Transverse colon (tissue), 4 donors: ENCODE measurements at regions not wholly inside any gene's neighbourhood (a gene's known extent, or its start where the extent isn't known, plus 50 kb on each side); places are given as distances from the start of the nearest gene placed in this dataset.

Source experiments
- DNase-seq: peaks from one replicate; pipeline ENCODE4 v3.0.0-alpha.2; 2019
- H3K27ac ChIP-seq, 4 donors: fragments of 200-600 bp; sonication (generic); 2 replicates each; pipeline ENCODE4 v1.5.1; 2016 to 2018; ENCODE audit warnings: inconsistent platforms in 4 of 4
- H3K27me3 ChIP-seq: fragments of 200-600 bp; sonication (generic); 2 replicates; pipeline ENCODE4 v1.5.1; 2017; ENCODE audit warnings: inconsistent platforms
- H3K36me3 ChIP-seq, 4 donors: fragments of 200-600 bp; sonication (generic); 2 replicates each; pipeline ENCODE4 v1.5.1; 2017 to 2019; ENCODE audit warnings: inconsistent platforms in 4 of 4
- H3K4me1 ChIP-seq, 4 donors: fragments of 200-600 bp; sonication (generic); 2 replicates each; pipeline ENCODE4 v1.5.1; 2017 to 2020; ENCODE audit warnings: inconsistent platforms in 4 of 4
- H3K4me3 ChIP-seq, 4 donors: fragments of 200-600 bp; sonication (generic); 1 replicate in 1 of 4; 2 replicates in 3 of 4; pipeline versions ENCODE4 v1.5.1 to v1.6.1; 2017 to 2019; ENCODE audit warnings: inconsistent platforms in 4 of 4
- H3K9me3 ChIP-seq, 2 donors: fragments of 200-600 bp; sonication (generic); 2 replicates each; pipeline ENCODE4 v1.5.1; 2017 to 2019; ENCODE audit warnings: inconsistent platforms in 2 of 2
- EP300 ChIP-seq: sonication (generic); formaldehyde crosslinking; IDR thresholded peaks from one replicate; pipeline ENCODE4 v1.6.1; 2017; ENCODE audit warnings: antibody characterized with exemption, low read depth
- POLR2A ChIP-seq: fragments of 450-650 bp; IDR thresholded peaks from one replicate; pipeline ENCODE4 v1.6.1; 2016; ENCODE audit warnings: antibody characterized with exemption, mild to moderate bottlenecking, moderate library complexity
- POLR2AphosphoS5 ChIP-seq, 3 donors: sonication (generic); formaldehyde crosslinking; IDR thresholded peaks; one replicate each; pipeline ENCODE4 v1.6.1; 2016; ENCODE audit warnings: antibody characterized with exemption in 3 of 3
- WGBS, 2 donors: methylation state at CpG; one replicate each; pipeline ENCODE4 v1.1.5; 2018; ENCODE audit warnings: low coverage in 1 of 2; 5-methylcytosine and 5-hydroxymethylcytosine counted together
- in situ Hi-C, 4 donors: fragments of 200-750 bp; cut with MboI; loops; one replicate each; pipeline versions ENCODE4 v1.15.0 to v1.15.1; 2017; ENCODE audit warnings: low sequenced_read_pairs in 3 of 4, low pct_ligation_motif_present in 1 of 4, low pct_unique_long_range_greater_than_20kb in 1 of 4
- intact Hi-C: fragments of 100-400 bp; cut with DNase I; formaldehyde crosslinking; loops from one replicate; pipeline ENCODE4 v1.15.1; 2023; ENCODE audit warnings: low total_unique reads
- TF ChIP-seq, protein P1 (sequence below), 5 experiments: fragments of 200-600 bp in 3 of 5; fragments of 450-650 bp in 2 of 5; sonication (generic) in 3 of 5; IDR thresholded peaks; 1 replicate in 2 of 5; 2 replicates in 3 of 5; pipeline ENCODE4 v1.5.1; 2016 to 2017; ENCODE audit warnings: antibody characterized with exemption in 5 of 5, inconsistent platforms in 3 of 5, mild to moderate bottlenecking in 2 of 5, moderate library complexity in 1 of 5

- peaks cover 0 to 18% (median 2%) of the 10 kb centered on the region in 4 donors for H3K4me1 ChIP-seq
- no peak overlapping the region for H3K27ac ChIP-seq
- intact Hi-C loops = no loop called here
- no peak for TF ChIP-seq EP300
- TF ChIP-seq POLR2A = no peak
- TF ChIP-seq POLR2AphosphoS5 (IDR thresholded peaks at IDR 0.05) = no peak
- TF ChIP-seq, protein P1, sequence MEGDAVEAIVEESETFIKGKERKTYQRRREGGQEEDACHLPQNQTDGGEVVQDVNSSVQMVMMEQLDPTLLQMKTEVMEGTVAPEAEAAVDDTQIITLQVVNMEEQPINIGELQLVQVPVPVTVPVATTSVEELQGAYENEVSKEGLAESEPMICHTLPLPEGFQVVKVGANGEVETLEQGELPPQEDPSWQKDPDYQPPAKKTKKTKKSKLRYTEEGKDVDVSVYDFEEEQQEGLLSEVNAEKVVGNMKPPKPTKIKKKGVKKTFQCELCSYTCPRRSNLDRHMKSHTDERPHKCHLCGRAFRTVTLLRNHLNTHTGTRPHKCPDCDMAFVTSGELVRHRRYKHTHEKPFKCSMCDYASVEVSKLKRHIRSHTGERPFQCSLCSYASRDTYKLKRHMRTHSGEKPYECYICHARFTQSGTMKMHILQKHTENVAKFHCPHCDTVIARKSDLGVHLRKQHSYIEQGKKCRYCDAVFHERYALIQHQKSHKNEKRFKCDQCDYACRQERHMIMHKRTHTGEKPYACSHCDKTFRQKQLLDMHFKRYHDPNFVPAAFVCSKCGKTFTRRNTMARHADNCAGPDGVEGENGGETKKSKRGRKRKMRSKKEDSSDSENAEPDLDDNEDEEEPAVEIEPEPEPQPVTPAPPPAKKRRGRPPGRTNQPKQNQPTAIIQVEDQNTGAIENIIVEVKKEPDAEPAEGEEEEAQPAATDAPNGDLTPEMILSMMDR (IDR thresholded peaks at IDR 0.05) = no peak
- H3K27me3 ChIP-seq = no peaks in the 10 kb centered on the region
- no peak overlapping the region for H3K4me3 ChIP-seq
- no peak for DNase-seq
- 82 to 100% methylated on average over 1 of the region's 1 CpG for WGBS, 2 donors
- in situ Hi-C loops = loop anchor here (5.0 to 25.0 kb wide), 4 partner anchors 1088 to 1498 kb away; no protein-coding TSS in a partner anchor
- H3K9me3 ChIP-seq = no peaks in the 10 kb centered on the region
- H3K36me3 ChIP-seq = no peaks in the 10 kb centered on the region
These were observed 243.2 kb downstream of the PTBP2 start for GRCh38 chr1:96964761-96965160.

DNA sequence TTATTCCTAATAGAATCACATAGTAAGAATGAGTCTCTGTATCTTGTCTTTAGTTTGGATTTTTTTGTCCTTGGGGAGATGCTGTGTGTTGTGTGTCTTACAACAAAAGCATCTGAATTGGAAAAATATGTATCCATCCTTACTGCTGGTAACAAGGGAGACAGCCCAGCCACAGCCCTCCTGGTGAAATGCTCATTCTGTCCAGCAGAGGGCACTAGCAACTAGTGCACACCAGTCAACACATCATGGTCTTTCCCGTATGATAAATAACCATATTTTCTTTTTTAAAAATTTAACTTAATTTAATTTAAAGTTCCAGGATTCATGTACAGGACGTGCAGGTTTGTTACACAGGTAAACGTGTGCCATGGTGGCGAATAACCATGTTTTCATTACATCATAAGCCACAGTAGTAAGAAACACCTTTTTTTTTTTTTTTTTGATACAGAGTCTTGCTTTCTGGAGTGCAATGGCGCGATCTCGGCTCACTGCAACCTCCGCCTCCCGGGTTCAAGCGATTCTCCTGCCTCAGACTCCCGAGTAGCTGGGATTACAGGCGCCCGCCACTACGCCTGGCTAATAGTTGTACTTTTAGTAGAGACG, 245.1 kb downstream of the PTBP2 start:
- Histone ChIP-seq H3K36me3 (no peaks in the 10 kb centered on the region), H3K4me1 (peaks cover 0 to 18% (median 2%) of the 10 kb centered on the region in 4 donors), H3K9me3 (no peaks in the 10 kb centered on the region), H3K27me3 (no peaks in the 10 kb centered on the region), H3K4me3 (no peak overlapping the region), H3K27ac (no peak overlapping the region)
- peak; percentile 78 for DNase-seq
- in situ Hi-C loops (loop anchor here (5.0 to 25.0 kb wide), 4 partner anchors 1086 to 1496 kb away; no protein-coding TSS in a partner anchor), intact Hi-C loops (no loop called here)
- TF ChIP-seq POLR2AphosphoS5 (IDR thresholded peaks at IDR 0.05) (no peak), POLR2A (no peak)
- TF ChIP-seq, protein P1 (IDR thresholded peaks at IDR 0.05) = peak; percentile 84 to 93 (median 93)
- WGBS, 2 donors = 29 to 49% methylated on average over 4 to 15 of the region's 15 CpGs

GRCh38 chr1:96967311-96967710, 245.7 kb downstream of the PTBP2 start:
- DNase-seq = no peak
- H3K4me1 ChIP-seq = peaks cover 0 to 18% (median 2%) of the 10 kb centered on the region in 4 donors
- H3K36me3 ChIP-seq = no peaks in the 10 kb centered on the region
- no peaks in the 10 kb centered on the region for H3K27me3 ChIP-seq
- 40 to 42% methylated on average over 8 of the region's 8 CpGs for WGBS, 2 donors
- TF ChIP-seq, protein P1 (IDR thresholded peaks at IDR 0.05) = no peak
- TF ChIP-seq EP300 (no peak), POLR2AphosphoS5 (IDR thresholded peaks at IDR 0.05) (no peak), POLR2A (no peak)
- in situ Hi-C loops (loop anchor here (5.0 to 25.0 kb wide), 4 partner anchors 1085 to 1495 kb away; no protein-coding TSS in a partner anchor), intact Hi-C loops (no loop called here)
- H3K4me3 ChIP-seq = no peak overlapping the region
- no peak overlapping the region for H3K27ac ChIP-seq
- H3K9me3 ChIP-seq = no peaks in the 10 kb centered on the region

GRCh38 chr1:96968541-96968940, 247.0 kb downstream of the PTBP2 start:
- in situ Hi-C loops = loop anchor here (5.0 to 25.0 kb wide), 4 partner anchors 1084 to 1494 kb away; no protein-coding TSS in a partner anchor
- Histone ChIP-seq H3K27me3 (no peaks in the 10 kb centered on the region), H3K36me3 (no peaks in the 10 kb centered on the region), H3K9me3 (no peaks in the 10 kb centered on the region), H3K27ac (peak overlapping the region in 2 of 4 donors; percentile 50 to 53), H3K4me1 (peaks cover 0 to 16% (median 0%) of the 10 kb centered on the region in 4 donors), H3K4me3 (no peak overlapping the region)
- intact Hi-C loops = no loop called here
- WGBS, 2 donors = 44 to 65% methylated on average over 7 of the region's 7 CpGs
- DNase-seq = no peak
- TF ChIP-seq POLR2AphosphoS5 (IDR thresholded peaks at IDR 0.05) (no peak), POLR2A (no peak), EP300 (no peak)
- TF ChIP-seq, protein P1 (IDR thresholded peaks at IDR 0.05) = no peak
